H4 (cell line): ENCODE measurements at regions not wholly inside any gene's neighbourhood (a gene's known extent, or its start where the extent isn't known, plus 50 kb on each side); places are given as distances from the start of the nearest gene placed in this dataset.
A peak's percentile ranks its signal among the peaks of the same experiment; 100 is the strongest.

Experiments
- DNase-seq: peaks from one replicate; pipeline ENCODE4 v3.0.0-alpha.2; 2015; ENCODE audit warnings: low spot score

DNA sequence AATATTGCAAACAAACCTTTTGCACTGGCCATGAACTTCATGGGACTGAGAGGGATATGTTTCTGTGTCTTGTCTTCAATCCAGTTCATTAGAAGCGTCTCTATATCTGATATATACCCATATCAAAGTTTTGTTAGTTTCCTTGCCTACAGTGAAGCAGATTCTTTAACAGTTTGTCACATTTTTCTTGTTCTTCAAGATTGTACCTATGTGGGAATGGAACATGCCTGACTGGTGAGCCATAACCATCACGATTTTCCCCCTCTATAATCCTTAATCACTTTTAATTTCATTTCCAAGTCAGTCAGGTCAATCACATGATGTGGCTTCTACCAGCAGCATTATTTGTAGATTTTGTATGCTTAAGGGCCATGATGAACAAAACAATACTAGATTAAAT lies 197.1 kb upstream of the PDE5A start:
- DNase-seq, result no peak

DNA sequence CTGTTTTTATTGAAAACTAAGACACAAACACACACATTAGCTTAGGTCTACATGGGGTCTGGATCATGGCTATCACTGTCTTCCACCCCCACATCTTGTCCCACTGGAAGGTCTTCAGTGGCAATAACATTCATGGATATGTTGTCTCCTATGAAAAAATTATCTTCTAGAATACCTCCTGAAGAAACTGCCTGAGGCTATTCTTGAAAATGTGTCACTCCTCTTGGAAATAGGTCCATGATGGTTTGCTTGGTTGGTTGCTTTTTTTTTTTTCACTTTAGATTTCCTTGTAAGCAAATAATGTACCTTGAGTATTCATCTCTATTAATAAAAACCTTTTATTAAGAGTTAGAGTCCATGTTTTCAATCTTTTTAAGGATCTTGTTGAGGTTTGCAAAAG lies 195.3 kb upstream of the PDE5A start:
- DNase-seq, result no peak

DNA sequence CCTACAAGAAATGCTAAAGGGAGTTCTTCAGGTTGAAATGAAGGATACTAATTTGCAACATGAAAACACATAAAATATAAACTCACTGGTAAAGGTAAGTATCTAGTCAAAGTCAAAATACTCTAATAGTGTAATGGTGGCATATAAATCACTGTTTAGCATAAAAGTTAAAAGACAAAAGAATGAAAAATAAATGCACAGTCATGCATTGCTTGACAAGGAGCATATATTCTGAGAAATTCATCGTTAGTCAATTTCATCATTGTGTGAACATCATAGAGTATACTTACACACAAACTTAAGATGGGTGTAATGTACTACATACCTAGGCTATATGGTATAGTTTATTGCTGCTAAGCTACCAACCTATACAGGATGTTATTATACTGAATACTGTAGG lies 194.4 kb upstream of the PDE5A start:
- DNase-seq, result no peak

DNA sequence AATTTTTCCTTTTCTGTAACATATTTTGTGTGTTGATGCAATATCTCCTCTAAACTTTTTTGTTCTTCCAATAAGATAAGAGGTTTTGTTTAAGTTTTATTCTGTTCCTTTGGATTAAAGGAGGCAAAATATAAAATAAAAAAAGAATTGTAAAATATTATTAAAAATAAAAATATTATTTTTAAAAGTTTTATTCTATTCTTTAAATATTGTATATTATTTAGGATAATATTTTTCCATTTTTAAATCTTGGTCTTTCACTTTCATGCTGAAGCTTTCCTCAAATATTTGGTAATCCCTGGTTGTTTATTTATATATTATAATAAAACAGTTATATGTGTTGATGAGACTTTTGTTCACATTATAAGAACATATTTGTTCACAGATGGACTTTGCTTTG lies 187.9 kb upstream of the PDE5A start:
- no peak for DNase-seq

DNA sequence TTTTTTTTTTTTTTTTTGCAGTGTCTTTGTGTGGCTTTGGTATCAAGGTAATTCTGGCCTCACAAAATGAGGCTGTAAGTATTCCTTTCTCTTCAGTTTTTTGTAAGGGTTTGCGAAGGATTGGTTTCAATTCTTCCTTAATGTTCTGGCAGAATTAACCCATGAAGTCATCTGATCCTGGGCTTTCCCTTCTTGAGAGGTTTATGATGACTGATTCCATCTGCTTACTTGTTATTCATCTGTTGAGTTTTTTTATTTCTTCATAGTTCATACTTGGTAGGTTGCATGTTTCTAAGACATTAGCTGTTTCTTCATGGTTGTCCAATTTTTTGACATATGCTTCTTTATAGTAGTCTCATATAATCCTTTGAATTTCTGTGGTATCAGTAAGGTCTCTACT lies 181.4 kb upstream of the PDE5A start:
- DNase-seq, result no peak

DNA sequence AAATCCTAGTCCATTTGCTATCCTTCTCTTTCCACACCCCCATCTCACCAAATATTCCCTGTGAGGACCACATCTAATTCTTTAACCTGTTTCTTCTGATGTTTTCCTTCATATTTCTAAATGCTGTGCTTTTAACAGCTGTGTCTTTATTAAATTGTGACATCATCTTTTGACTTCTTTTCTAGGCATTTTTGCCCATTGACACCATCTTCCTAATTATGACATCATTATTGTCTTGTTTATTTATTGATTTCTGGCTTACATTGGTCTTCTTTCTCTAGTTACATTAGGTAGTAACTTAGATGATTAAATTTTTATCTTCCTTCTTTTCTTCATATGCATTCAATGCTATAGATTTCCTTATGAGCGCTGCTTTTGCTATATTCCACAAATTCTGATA lies 175.8 kb upstream of the PDE5A start:
- DNase-seq, result no peak

DNA sequence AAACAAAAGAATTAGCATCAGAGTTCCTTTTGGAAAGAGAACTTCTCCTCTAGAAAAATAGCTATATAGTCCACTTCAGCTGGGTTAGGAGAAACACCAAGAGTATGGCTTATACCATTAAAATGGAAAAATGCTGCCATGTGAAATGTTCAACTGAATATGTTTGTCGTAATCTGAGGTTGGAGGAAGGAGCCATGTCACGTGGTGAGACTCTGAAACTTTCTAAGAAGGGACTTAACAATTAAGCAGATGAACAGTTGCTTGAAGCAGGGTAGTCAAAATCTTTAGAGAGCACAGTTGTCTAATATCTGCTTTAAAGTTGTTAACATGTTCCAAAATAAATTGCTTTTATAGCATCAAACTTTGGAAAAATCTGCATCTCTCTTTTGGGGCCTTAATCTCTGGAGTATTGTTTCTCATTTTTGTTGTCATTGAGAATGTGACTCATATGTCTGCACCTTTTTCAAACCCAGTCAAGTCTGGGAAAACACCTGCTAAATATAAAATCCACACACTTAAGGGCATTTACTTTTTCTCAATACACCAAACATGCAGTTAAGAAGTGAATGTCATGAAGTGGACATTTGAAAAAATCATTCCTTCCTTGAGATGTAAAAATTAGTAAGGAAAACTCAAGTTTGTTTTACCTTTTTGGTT lies 168.8 kb upstream of the PDE5A start:
- DNase-seq, result no peak

DNA sequence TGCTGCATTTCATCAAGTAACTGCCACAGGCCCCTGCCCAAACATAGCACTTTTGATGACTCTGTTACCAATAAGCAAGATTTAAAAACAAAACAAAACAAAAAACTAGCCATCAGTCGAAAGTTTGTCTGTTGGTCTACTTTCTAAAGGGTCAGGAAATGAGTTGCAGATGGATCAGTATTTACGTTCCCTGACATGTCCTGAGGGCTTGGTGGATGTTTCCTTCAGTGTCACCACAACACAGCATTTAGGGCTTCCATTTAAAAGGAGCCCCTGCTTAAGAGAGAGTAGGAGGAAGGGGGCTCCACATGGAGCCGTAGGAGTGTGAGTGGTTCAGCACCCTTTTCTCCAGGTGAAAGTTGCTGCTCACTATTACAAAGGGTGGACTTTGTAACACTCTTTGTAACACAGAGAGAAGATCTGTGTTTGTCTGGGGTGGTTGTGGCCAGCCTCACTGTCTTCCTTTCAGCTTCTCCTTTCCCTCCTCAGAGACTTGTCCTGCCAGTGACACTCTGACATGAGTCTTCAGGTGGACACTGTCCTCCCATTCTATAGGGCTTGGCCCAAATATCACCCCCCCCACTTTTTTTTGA lies 167.5 kb upstream of the PDE5A start:
- DNase-seq, result no peak

DNA sequence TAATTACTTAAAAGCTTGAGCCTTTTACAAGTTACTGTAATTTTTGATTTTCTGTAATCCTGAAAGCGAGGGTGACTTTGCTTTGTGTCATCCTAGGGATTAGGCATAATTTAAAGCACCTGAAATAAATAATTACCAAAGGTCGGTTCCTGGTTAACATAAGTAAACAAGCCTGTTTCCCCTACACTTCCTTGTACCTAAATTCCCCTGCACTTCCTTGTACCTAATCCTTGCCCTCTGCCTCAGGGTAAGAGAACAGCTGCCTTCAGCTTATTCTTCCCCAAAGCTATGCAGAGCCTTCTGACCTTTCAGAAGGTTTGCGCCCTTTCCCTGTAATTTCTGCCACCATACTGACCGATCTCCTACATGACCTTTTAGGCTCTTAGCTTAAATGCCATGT lies 166.1 kb upstream of the PDE5A start:
- DNase-seq, result no peak

DNA sequence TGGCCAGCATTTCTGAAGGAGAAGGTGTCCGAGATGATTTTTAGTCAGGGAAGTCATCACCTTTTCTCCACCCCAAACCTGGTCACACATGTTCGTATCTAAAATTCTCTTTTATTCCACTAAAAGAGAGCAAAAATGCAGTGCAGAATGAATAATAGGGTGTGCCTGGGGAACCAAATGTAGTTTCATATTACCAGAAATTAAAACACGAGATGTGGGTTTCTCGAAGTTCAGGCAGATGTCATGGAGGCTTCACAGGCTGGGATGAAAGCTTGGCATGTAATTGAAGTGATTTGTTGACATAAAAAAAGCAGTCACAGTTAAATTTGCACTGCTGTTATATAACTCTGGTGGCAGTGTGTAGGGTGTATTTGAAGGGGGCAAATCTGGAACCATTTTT lies 165.5 kb upstream of the PDE5A start:
- no peak for DNase-seq

DNA sequence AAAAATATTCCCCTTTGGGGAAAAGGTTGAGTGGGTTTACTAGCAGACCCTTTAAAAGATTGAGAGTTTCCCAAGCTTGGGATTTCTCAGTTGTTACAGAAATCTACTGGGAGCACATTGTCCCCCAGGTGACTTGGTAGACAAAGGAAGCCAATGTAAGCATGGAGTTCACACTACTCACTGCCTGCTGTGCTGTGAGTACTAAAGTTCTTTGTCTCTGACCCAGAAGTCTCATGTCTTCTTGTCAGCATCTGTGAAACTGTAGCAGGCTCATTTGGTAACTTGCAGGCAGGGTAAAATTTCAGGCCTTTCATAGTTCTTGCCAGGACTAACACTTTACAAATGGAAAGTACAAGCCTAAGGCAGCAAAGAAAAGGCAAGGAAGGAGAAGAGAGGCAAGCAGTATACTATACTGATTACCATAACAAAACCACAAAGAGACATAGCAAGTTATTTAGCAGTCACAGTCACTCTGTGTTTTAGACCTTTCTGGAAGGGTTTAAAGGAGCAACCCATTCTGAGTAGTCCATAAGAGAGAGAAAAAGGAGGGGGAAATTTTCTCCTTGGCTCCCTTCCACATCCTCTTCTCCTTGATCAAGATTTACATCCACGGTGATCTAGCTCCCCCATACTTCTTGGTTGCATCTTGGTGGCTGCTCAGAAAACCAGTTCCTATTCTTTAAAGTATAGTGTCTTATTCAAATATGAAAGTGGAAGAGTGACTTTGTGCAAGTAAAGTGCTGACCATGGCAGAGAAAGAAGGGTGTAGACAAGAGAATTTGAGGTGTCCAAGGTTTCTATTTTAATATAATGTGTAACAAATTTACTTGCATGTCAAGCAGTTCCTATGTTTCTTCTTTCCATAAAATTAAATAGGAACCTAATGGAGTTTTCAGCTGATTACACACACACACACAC lies 160.0 kb upstream of the PDE5A start:
- DNase-seq, result no peak

DNA sequence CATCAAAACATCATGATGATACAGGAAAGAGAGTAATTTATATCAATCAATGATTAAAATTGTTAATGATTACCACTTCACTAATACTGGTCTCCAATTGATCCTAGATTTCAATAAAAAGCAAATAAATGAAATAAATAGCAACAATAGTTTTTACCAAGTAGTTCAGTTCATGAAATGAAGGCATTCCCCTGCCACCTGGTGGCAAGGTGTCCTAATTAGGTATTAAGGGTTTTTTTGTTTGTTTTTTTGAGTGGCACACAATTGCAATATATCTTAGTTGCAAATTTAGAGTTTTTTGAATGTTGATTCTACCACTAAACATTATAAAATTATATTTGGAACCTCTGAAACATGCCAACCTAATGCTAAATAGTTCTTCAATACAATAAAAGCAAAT lies 157.4 kb upstream of the PDE5A start:
- peak; percentile 11 for DNase-seq

DNA sequence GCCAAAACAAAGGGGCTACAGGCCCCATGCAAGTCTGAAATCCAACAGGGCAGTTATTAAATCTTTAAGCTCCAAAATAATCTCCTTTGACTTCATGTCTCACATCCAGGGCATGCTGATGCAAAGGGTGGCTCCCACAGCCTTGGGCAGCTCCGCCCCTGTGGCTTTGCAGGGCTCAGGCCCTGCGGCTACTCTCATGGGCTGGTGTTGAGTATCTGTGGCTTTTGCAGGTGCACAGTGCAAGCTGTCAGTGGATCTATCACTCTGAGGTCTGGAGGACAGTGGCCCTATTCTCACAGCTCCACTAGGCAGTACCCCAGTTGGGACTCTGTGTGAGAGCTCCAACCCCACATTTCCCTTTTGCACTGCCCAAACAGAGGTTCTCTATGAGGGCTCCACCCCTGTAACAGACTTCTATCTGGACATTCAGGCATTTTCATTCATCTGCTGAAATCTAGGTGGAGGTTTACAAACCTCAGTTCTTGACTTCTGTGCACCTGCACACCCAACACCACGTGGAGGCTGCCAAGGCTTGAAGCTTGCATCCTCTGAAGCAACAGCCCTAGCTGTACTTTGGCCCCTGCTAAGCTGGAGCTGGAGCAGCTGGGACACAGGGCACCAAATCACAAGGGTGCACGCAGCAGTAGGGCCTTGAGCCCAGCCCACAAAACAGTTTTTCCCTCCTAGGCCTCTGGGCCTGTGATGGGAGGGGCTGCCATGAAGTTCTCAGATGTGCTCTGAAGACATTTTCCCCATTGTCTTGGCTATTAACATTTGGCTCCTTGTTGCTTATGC lies 154.8 kb upstream of the PDE5A start:
- DNase-seq, result no peak

DNA sequence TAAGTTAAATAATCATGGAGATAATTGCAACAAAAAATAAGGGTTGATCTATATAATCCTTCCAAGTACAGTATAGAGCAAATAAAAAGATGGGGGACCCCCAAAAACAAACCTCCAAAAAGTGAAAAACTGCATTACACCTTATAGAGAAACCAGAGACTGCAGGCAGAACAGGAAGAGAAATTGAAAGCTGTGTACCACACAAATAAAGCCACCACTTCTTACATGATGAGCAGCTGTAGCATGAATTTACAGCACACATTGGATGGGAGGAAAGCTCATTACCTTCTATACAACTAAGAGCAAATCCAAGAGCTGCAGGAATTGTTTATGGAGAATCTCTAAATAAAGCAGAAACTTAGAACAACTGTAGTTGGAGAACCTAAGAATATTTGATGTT lies 152.4 kb upstream of the PDE5A start:
- DNase-seq, result no peak

DNA sequence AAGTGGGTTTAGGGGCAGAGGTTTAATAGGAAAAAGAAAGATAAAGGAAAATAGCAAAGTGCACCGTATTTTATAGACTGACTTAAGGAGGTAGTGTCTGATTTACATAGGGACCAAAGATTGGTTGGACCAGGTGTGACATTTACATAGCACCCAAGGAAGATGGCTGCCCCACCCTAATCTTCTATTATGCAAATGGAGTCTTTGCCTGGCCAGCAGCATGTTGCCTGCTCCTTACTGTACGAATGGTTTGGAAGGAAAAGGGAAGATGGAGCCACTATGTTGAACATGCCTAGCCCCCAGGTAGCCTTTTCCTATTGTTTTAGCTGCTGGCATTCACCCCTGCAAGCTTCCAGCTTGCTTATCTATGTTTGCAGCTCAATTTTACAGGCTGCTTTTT lies 146.2 kb upstream of the PDE5A start:
- DNase-seq, result no peak

DNA sequence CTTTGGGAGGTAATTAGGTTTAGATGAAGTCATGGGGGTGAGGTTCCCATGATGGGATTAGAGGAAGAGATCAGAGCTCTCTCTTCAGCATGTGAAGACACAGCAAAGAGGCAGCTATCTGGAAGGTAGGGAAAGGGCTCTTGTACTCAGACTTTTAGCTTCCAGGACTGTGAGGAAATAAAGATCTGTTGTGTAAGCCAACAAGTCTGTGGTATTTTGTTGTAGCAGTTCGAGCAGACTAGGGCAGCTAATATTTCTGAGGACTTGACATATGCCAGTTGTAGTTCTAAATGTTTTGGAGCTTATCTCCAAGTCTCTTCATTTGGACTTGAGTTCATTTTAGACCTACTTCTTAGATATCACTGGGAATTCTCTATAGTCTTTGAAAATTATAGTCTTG lies 137.3 kb upstream of the PDE5A start:
- DNase-seq, result no peak

DNA sequence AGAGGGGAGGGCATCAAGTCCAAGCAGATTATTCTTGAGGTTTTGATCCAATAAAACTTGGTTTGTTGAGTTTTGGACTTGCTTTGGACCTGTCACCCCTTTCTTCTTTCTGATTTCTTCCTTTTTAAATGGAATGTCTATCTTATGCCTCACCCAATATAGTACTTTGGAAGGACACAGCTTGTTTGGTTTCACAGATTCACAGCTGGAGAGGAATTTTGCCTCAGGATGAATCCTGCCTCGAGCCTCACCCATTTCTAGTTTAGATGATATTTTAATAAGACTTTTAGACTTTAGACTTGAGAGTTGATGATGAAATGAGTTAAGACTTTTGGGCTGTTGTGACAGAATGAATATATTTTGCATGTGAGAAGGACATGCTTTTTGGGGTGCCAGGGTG lies 136.9 kb upstream of the PDE5A start:
- DNase-seq, result no peak

DNA sequence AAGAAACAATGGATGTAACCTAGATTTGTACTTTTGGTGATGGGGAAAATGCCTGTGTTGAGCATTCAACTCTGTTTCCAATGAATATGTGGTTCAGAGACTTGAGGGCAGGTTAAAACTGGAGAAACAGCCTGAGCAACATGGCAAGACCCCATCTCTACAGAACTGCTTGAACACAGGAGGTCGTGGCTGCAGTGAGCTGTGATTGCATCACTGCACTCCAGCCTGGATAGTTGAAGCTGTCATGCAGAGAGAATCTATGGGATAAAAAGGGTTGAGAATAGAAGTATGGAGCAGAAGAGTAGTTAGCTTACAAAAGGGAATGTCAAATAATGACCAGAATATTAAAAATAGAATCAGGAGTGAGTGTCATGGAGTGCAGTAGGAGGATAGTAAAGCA lies 134.8 kb upstream of the PDE5A start:
- no peak for DNase-seq

DNA sequence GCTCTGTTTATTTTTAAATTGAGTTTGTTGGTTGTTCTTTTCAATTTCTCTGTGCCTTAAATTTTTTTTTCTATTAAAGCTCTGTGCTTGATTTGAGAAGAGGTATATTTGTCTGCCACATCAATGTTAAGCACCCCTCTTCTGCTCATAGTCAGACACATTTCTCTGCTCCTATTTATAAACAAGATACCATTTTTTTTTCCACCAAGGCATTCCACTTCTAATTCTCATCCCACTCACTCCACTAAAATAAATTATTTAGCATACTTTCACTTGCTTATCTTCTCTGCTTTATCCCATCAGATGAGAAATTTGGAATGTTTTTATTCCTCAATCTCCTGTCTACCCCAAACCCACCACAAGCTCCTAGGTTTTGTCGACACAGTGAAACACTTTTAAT lies 127.0 kb upstream of the PDE5A start:
- DNase-seq, result no peak

DNA sequence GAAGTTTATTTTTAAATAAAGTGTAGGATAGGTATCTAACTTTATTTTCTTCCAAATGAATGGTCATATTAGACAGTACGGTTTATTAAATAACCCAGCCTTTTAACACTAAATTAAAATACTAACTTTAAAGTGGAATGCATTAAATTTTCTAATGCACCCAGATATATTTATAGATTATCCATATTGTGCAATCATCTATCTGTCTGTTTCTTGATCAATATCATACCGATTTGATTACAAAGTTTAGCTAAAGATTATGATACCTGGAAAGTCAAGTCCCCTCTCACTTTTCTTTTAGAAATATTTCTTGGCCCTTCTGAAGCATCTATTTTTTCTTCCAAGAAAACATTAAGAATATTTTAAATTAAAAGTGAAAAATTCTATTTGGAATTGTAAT lies 124.3 kb upstream of the PDE5A start:
- DNase-seq, result no peak

DNA sequence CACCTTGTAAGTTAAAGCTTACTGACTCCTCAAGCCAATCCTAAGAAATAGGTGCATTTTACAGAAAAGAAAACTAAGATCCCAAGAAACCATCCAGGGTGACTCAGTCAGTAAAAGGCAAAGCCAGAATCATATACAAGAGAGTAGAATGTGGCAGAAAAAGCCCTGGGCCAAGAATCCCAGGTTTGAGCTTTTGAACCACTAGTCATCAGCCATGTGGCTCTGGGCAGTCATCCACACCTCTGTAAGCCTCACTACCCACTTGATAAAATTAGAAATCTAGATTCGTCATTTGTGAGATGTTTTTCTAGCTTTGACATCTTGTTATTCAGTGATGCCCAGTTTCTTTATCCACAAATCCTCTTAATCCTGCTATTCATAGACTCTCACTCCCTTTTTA lies 122.2 kb upstream of the PDE5A start:
- no peak for DNase-seq

DNA sequence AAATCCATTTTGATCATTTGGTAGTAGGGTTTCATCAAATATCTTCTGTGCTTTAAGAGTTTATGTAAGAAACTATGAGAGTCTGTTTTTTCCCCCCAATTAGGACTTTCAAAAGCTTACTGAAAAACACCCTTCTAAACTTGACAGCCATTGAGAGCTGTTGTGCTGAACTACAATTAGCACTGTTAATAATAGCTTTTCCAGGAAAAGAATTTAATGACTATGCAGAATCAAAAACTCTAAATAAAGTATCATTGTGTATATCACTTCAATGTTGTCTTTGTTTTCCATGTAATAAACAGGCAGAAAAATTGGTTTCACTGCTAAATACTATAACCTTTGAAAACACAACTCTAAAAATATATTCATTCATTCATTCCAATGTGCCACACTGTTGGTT lies 121.4 kb upstream of the PDE5A start:
- no peak for DNase-seq
